ENCODE measurements at regions not wholly inside any gene's neighbourhood (a gene's known extent, or its start where the extent isn't known, plus 50 kb on each side); places are given as distances from the start of the nearest gene placed in this dataset.
"Not testable (repeated sequence)": the region's sequence is repeated elsewhere in the genome, so short reads cannot be mapped to it uniquely, and the experiment has no call there.

DNA sequence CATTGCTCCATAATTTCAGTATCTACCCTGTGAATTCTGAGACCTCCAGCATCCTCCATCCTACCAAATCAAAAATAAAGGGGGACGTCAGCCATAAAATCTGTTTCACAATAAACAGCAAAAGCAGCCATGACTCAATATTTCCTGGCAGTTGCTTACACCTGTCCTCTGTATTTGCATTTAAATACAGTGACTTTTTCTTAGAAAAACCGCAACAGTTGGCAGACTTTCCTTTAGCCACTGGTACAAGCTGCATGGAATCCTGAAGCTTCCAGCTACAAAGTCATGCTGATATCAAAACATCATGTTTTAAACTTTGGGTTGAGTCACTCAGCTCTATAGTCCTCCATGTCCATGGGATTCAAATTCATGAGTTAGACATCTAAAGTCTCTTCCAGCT lies 278.0 kb upstream of the KAZN start:
- no peak for DNase-seq

DNA sequence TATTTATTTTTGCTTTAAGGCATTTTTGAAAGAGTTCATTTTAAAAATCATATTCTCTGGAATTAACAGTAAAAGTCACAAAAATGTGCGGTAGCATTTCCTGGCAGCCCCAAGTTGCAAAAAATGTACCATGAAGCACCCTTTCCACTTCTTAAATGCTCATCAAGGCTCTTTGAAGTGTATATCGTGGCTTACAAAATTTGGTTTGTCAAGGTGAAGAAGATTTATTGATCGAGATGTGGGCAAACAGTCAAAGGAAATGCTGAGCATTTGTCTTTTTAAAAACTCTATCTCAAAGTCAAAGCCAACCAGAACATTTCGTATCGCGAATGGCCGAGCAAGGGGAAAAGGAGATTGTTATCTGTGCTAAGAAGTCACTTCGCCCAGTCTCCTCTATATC lies 277.5 kb upstream of the KAZN start:
- DNase-seq: no peak

DNA sequence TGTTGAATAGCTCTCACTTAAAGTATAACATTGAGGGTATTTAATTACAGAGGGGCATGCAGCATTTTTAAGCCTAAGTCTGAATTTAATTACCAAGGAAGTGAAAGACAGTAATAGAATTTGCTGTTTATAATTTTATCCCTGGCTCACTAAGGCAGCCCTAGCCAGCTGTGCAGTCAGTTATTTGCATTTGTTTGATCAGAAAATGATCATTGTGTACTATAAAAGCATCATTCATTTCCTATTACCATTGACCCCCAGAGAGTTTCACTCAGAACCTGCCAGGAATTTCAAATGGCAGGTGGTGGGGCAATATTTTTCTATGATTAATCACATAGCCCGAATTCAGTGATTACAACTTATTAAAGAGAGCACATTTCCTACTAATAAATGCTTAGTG lies 277.1 kb upstream of the KAZN start:
- DNase-seq: no peak

DNA sequence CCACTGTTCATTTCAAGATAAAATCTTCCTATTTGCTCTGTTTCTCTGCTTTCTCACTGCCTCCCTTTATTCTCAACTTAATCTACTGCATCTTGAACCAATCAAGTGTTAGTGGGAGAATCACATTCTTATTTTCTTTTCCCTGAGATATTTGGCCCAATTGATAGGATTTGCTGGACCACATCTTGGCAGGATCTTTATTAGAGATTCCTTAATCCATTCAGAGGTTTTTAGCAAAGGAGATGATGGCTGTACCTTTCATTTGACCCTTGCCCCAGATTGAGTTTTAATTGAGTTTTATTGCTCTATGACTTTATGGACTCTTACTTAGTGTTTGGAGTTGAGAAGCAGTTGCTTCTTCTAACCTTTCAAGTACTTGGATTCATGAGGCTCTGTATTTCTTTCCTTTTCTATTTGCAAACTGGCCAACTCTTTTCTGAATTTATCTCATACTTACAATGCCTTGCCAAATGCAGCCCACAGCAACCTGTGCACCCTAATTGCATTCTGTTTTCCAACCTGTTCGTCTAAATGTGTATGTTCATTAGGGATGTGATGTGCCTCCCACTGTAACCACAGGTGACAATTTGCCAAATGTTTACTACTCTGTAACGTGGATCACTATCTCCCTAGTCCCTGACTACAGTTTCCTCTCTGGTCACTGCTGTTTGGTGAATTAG lies 274.8 kb upstream of the KAZN start:
- DNase-seq: no peak

DNA sequence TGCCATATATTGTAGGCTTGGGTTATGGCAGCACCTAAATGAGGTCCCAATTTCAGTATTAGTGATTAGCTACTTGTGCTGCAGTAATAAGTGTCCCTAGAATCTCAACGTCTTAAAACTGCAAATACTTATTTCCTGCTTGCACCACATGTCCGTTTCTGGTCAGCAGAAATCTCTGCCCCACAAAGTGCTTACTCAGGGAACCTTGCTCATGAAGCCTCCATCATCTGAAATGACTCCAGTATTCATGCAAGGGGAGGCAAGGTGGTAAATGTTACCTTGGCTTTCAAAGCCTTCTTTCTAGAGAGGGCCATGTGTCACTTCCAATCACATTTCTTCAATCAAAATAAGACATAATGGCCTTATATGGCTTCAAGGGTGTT lies 274.2 kb upstream of the KAZN start:
- no peak for DNase-seq

DNA sequence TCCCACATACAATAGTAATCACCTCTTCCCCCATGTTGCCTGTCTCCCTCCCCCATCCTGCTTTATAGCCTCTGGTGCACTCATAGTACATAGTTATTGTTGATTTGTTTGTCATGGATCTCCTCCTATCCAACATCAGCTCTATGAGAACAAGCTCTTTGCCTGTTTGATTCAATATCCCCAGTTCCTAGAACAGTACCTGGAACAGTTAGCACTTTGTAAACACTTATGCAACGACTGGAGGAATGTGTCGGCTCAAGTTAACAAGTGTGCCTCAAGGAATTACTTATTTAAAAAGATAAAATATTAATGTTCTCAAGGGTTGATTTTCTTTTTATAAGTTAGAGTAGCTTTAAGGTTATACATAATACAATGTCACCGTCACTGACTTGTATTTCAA lies 271.6 kb upstream of the KAZN start:
- DNase-seq: no peak

DNA sequence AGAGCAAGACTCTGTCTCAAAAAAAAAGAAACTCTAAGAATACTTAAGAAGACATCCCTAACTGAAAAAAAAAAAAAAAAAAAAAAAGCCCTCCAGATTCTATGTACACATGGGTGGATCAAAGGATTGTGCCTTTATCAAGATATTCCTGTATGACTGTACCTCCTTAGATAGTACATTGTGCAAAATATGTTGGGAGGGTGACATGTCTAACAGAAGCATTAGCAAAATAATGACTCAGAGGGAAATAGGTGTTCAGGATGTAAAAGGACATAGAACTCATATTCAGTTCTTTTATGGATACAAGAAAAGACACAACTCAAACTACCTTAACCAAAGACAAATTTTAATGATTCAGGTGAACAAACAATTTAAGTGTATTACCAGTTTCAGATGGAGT lies 269.8 kb upstream of the KAZN start:
- DNase-seq: no peak

DNA sequence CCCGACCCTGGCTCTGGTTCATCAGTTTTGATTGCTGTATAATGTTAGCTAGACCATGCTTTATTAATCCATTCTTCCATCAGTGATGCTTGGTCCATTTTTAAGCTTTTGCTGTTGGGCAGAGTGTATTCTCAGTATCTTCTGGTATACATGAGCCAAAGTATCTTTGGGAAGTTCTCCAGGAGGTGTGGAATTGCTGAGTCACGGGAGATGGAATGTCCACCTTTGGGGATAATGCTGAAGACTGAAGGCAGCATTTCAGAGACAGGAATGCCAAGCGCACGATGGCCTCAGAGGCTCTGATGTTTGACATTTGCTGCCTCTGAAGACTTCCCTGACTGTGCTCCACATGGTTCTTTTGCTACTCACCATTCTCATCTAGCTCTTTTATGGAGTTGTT lies 266.3 kb upstream of the KAZN start:
- no peak for DNase-seq

DNA sequence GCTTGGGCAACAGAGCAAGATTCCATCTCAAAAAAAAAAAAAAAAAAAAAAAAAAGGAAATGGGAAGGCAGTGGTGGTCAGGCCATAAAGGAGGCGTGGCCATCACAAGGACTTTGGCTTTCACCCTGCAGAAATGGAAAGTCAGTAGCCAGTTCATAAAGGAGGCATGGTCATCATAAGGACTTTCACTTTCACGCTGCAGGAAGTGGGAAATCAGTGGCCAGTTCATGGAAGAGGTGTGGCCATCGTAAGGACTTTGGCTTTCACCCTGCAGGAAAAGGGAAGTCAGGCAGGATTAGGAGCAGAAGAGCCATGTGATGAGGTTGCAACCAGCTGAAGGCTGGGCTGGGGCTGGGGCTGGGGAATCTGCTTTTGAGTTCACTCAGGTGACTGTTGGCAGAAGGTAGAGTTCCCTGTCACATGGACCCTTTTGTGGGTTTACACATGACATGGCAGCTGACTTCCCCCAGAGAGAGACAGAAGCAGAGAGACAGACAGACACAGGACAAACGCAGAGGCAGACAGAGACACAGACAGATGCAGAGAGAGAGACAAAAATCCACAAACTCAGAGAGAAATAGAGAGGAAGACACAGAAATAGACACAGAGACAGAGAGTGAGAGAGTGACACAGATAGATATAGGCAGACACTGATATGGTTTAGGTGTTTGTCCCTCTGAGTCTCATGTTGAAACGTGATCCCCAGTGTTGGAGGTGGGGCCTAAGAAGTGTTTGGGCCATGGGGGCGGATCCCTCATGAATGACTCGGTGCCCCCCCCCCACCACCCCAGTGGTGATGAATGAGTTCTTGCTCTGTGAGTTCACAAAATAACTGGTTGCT lies 263.9 kb upstream of the KAZN start:
- DNase-seq: peak; percentile 10

DNA sequence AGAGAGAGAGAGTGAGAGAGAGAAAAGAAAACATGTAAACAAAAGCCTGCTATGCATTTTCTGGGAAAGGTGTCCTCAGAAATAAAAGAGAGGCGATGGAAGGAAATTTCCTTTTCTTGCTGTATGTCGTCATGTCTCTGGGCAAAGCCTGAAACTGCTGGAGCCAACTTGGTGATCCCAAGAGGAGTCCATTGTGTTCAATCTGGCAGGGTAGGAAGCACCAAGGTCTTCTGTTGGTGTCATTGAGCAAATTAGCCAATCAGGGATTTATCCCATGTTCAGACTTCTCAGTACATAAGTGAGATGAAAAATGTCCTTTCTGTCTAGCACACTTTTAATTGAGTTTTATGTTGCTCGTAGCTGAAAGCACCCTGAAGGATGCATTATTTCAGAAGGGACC lies 260.0 kb upstream of the KAZN start:
- no peak for DNase-seq

DNA sequence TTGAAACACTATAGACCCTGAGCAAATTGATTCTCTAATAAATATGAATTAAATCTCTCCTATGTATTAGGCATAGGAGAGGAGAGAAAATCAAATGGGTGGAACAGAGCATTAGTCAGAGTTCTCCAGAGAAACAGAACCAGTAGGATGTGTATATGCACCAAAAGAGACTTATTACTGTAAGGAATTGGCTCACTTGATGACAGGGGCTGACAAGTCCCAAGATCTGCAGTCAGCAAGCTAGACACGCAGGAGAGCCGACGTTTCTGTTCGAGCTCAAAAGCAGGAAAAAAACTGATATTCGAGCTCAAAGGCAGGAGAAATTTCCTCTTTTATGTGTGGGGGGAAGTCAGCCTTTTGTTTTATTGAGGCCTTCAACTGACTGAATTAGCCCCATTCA lies 259.2 kb upstream of the KAZN start:
- DNase-seq: no peak

DNA sequence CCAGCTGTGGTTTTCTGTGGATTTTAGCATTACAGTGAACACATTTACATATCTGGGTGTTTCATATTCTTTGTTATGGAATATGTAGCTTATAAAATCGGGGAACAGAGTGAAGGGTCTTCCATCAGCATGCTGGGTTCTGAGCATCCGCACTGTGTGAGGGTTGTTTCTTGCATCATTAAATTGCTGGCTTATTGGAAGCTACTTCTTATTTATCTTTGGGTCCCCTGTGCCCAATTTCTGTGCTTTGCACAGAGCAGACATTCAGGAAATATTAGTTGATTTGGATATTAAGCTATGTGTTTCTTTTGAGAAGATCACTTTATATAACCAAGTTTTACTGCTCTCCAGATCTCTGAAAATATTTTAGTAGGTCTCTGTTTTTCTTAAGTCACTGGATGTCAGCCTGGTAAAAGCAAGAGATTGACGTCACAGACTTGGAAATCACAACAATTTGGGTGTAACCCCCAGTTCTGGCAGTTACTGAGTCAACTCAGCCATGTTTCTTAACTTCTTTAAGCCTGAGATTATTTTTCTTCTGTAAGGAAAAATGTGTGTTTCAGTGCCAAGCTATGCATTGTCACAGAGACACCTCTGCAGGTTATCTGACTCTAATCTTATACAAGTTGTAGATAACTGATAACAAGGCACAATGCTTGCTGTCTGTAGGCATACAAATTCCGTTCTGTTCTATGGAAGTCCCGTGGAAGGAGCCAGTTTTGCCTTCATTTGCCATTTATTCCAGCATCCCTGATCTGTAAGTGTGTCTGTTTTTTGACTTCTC lies 258.3 kb upstream of the KAZN start:
- no peak for DNase-seq

DNA sequence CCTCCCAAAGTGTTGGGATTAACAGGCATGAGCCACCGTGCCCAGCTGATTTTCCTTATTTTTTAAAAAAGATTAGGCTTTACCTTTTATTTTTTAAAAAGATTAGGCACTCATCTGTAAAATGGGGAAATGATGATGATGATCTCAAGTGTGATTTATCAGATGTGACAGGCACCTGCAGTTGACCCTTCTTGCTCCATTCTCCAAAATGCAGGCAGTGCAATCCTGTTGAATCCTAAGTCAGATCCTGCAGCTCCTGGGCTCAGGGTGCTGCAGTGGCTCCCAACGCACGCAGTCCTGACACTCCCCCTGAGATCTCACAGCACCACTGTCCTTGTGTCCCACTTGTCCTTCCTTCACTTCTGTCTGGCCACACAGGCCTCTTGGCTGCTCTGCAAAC lies 257.3 kb upstream of the KAZN start:
- DNase-seq: no peak

DNA sequence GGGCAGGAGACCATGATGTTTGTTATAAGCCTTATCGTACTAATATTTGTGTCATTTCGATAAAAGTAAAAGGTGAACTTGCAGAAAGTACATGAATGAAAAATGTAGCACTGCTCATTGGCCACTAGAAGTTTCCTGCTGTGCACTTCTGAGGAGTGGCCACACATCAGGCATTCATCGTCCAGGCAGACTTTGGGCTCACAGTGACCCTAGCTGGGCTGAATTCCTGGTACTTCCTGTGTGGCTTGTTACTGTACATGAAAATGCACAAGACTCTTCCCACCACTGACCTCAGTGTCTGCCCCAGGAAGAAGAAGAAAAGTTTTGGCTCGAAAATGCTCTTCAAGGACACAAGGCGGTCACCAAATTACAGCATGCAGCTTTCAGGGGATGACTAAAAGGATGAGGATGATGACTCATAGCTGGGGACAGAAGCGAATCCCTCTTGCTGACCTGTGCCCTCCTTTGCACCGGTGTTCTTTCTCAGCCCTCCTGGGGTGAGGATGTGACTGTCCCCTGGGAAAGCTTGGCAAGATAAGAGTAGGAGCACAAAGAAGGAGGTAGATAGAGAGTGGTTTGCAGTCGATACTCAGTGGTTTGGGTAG lies 252.4 kb upstream of the KAZN start:
- DNase-seq: no peak

DNA sequence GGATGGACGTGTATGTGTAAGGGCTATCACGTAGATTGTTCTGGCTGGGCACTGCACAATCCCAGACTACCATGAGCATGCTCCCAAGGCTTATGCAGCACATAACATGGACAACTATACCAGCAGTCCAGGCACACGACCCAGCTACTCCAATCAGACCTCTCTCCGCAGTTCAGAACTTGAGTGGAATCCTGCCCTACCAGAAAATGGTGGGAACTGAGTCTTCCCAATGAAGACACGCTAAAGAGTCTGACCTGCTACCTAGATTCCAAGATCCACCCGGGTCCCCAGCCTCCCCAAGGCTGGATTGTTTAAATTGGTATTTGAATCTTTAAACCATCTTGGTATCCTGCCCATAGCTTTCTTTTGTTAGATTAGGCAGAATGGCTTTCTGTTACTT lies 251.3 kb upstream of the KAZN start:
- no peak for DNase-seq

DNA sequence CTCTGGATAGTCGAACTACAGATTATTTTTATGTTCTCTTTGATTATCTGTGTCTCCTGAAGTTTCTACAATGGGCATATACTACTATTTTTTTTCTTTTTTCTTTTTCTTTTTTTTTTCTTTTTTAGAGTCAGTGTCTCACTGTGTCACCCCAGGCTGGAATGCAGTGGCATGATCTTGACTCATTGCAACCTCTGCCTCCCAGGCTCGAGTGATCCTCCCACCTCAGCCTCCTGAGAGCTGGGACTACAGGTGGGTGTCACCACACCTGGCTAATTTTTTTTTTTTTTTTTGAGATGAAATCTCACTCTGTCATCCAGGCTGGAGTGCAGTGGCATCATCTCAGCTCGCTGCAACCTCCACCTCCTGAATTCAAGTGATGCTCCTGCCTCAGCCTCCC lies 250.7 kb upstream of the KAZN start:
- DNase-seq: no peak

DNA sequence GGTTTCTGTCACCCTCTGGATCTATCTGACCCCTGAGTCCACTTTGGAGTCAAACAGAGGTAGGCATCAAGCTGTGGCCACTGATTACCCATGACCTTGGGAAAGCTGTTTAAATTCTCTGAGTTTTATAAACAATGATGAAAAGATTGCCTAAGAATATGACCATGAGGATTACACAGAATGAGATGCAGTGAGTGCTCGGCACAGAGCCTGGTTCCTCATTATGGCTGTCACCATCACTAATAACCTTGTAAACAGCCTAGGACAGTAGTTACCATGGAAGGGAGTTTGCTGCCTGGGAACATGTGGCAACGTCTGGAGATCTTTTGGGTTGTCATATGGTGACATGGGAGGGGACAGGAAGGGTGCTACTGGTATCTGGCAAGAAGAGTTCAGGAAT lies 248.3 kb upstream of the KAZN start:
- no peak for DNase-seq

DNA sequence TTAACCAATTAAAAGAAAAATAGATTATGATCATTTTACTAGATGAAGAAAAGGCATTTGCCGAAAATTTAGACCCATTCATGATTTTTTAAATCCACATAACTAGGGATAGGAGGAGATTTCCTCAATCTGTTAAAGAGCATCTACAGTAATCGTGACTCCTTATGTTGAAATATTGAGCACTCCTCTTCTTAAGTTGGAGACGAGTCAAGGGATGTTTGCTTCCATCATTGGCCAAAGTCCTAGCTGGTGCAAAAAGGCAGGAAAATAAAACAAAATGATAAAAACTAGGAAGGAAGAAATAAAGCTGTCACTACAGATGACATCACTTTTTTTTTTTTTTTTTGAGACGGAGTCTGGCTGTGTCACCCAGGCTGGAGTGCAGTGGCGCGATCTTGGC lies 245.6 kb upstream of the KAZN start:
- DNase-seq: no peak

DNA sequence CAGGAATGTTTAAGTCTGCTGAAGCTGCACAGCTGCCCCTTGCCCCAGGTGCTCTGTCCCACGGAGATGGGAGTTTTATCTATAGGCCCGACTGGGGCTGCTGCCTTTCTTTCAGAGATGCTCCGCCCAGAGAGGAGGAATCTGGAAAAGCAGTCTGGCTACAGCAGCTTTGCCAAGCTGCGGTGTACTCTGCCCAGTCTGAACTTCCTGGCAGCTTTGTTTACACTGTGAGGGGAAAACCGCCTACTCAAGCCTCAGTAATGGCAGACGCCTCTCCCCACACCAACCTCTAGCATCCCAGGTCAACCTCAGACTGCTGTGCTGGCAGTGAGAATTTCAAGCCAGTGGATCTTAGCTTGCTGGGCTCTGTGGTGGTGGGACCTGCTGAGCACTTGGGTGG lies 237.5 kb upstream of the KAZN start:
- not testable (repeated sequence) for DNase-seq

DNA sequence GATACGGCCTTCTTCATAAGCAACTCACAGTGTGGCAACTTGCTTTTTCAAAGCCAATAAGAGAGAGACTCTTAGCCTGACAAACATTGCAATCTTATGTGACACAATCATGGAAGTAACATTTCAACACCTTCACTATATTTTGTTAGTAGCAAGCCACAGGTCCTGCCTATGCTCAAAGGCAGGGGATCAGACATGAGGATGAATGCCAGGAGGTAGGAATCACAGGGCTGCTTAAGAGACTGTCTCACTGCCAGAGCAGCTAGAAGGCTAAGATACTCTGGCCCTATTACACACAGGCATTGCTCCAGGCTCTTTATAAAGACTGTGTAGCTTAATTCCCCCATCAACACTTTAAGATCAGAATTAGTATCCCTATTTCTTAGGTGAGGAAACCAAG lies 236.2 kb upstream of the KAZN start:
- no peak for DNase-seq

DNA sequence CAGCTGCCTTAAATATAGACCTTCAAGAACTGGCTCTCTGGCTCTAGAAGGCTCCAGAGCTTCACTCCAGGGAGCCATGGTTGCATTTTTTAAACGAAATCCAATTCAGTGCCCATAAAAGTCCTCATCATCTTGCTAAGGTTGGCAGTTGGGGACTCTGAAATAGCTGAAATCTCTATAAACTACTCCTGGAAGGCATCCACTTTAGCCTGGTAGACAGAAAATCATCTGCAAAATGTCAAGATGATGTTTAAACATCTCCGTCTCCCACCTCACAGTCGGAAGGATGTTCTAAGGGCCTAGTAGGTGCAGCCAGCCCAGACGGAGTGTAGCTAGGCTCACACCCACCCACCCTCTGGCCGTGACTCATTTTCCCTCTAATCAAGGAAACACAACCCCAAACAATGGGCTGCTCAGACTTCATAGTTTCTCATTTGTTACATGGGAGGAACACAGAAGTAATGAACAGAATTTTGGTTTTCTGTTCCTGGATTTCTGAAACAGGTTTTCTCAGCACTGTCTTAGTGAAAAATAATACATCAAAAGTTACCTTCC lies 235.4 kb upstream of the KAZN start:
- no peak for DNase-seq

DNA sequence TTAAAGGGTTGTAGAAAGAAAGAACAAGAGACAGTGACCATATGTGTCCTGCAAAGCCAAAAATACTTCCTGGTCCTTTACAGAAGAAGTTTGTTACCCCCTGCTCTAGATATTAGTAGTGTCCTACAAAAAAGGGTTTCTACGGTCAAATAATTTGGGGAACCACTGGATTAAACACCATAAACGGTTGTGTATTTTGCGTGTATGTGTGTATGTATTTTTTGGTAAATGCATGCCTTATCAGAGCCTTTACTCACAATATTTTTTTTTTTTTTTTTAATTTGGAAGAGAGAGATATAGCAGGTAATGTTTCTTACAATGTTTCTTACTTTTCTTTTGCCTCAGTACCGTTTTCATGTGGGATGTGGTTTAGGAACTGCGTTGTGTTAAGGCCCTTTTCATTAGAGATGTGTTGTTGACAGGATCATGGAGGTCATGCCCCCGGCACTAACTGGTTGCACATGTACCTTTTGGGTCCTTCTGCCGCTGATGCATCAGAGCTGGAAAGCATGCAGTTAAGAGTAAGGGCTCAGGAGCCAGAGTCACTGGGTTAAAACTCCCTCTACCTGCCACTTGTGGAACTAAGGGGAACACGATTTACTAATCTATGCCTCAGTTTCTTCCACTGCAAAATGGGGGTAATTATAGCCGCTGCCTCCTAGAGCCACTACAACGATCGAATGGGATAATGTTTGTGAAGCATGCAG lies 234.6 kb upstream of the KAZN start:
- DNase-seq: no peak

All from CD4-positive, alpha-beta T cell treated with Interleukin-17A for 4 hours (primary cell).